Brain microvascular endothelial cell (primary cell): ENCODE measurements at regions not wholly inside any gene's neighbourhood (a gene's known extent, or its start where the extent isn't known, plus 50 kb on each side); places are given as distances from the start of the nearest gene placed in this dataset.
A peak's percentile ranks its signal among the peaks of the same experiment; 100 is the strongest.
"Not testable (repeated sequence)": the region's sequence is repeated elsewhere in the genome, so short reads cannot be mapped to it uniquely, and the experiment has no call there.

Source experiments
- DNase-seq: peaks from one replicate; pipeline ENCODE4 v3.0.0-alpha.2; 2020
- H3K27ac ChIP-seq: fragments of 250-450 bp; sonication (Bioruptor Pico); 2 replicates; pipeline ENCODE4 v1.5.1; 2020; ENCODE audit warnings: mild to moderate bottlenecking, moderate library complexity
- H3K27me3 ChIP-seq: fragments of 250-450 bp; sonication (Bioruptor Pico); replicated peaks from 2 replicates; pipeline ENCODE4 v1.5.1; 2020; ENCODE audit warnings: mild to moderate bottlenecking
- H3K36me3 ChIP-seq: fragments of 250-450 bp; sonication (Bioruptor Pico); replicated peaks from 2 replicates; pipeline ENCODE4 v1.5.1; 2020; ENCODE audit warnings: mild to moderate bottlenecking
- H3K4me3 ChIP-seq: 2 replicates; pipeline ENCODE4 v1.5.1; 2011; ENCODE audit warnings: low read depth, mild to moderate bottlenecking, control low read depth, low read length, moderate library complexity
- CTCF ChIP-seq: IDR thresholded peaks from 2 replicates; pipeline ENCODE4 v1.5.1; 2011; ENCODE audit warnings: low read depth, mild to moderate bottlenecking, moderate library complexity, low read length, control low read depth, inconsistent platforms; ENCODE audit errors: missing control alignments
- in situ Hi-C: cut with HindIII; loops from 2 replicates; pipeline ENCODE4 v1.10.0; 2017; ENCODE audit warnings: low sequenced_read_pairs, low pct_ligation_motif_present

DNA sequence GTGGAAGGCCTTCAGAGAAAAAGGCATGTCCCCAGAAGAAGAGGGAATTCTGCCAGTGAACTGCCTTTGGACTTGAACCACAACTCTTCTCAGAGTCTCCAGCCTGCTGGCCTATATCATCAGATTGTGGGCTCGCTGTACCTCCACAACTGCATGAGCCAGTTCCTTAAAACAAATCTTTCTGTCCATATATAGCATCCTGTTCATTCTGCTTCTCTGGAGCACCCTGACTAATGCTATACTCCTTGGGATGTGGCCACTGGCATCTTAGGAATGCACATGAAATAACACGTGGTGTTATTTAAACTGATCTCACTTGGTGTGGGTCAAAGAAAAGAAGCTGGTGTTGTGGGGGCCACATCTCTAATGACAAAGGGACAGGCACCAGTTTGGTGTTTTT is 58.3 kb upstream of the VSTM5 start:
- Histone ChIP-seq H3K27ac (peak overlapping the region; percentile 18), H3K27me3 (no peaks in the 10 kb centered on the region), H3K4me3 (no peak overlapping the region), H3K36me3 (no peaks in the 10 kb centered on the region)
- in situ Hi-C loops, result loop anchor here (25.0 kb wide), 1 partner anchor 529 kb away; no protein-coding TSS in a partner anchor
- DNase-seq, result peak; percentile 89
- no peak for TF ChIP-seq CTCF

DNA sequence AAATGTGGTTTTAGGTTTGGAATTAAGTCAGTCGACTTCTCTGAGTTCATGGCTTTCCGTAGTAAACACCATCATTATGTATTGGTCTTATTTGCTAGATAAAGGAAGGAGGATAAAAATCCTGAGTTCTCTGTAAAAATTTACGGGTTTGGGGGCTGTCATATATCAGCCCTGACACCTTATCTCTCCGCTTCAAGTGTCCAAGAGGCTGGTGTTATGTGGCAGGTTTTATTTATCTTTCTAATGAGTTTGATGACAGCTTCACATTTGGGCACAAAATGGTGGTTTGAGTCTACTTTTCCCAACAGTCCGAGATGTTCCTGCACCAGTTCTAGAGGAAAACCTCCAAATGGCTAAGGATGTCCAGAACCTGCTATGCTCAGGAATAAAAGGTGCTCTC is 67.3 kb upstream of the VSTM5 start:
- no peak for DNase-seq
- in situ Hi-C loops, result loop anchor here (25.0 kb wide), 1 partner anchor 520 kb away; no protein-coding TSS in a partner anchor
- no peaks in the 10 kb centered on the region for H3K27me3 ChIP-seq
- TF ChIP-seq CTCF, result no peak
- no peak overlapping the region for H3K4me3 ChIP-seq
- no peak overlapping the region for H3K27ac ChIP-seq
- H3K36me3 ChIP-seq, result no peaks in the 10 kb centered on the region

GRCh38 chr11:93921695-93922468 is 71.5 kb upstream of the VSTM5 start:
- Histone ChIP-seq H3K27me3 (no peaks in the 10 kb centered on the region), H3K27ac (no peak overlapping the region), H3K4me3 (no peak overlapping the region), H3K36me3 (no peaks in the 10 kb centered on the region)
- peak; percentile 93 for TF ChIP-seq CTCF
- in situ Hi-C loops, result loop anchor here (25.0 kb wide), 1 partner anchor 515 kb away; no protein-coding TSS in a partner anchor
- DNase-seq, result peak; percentile 34

- in situ Hi-C loops, result loop anchor here (25.0 kb wide), 1 partner anchor 514 kb away; no protein-coding TSS in a partner anchor
- Histone ChIP-seq H3K27me3 (no peaks in the 10 kb centered on the region), H3K36me3 (no peaks in the 10 kb centered on the region), H3K27ac (no peak overlapping the region), H3K4me3 (no peak overlapping the region)
- no peak for DNase-seq
- no peak for TF ChIP-seq CTCF
These were observed 72.4 kb upstream of the VSTM5 start for GRCh38 chr11:93922830-93923229.

DNA sequence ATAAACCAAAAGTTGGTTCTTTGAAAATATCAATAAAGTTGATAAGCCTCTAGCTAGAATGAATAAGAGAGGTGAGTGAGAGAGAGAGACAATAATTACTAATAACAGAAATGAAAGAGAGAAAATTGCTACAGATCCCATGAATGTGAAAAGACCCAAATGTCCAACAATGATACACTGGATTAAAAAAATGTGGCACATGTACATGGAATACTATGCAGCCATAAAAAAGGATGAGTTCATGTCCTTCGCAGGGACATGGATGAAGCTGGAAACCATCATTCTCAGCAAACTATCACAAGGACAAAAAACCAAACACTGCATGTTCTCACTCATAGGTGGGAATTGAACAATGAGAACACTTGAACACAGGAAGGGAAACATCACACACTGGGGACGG is 75.7 kb upstream of the VSTM5 start:
- in situ Hi-C loops, H3K27me3 ChIP-seq, DNase-seq: not testable (repeated sequence)

GRCh38 chr11:93929407-93929806 is 79.0 kb upstream of the VSTM5 start:
- Histone ChIP-seq H3K27ac (no peak overlapping the region), H3K36me3 (no peaks in the 10 kb centered on the region), H3K27me3 (no peaks in the 10 kb centered on the region), H3K4me3 (no peak overlapping the region)
- DNase-seq, result no peak
- TF ChIP-seq CTCF, result no peak
- in situ Hi-C loops, result no loop called here

More for the DNA sequence above, 75.7 kb upstream of the VSTM5 start:
- not testable (repeated sequence) for H3K27ac ChIP-seq, H3K36me3 ChIP-seq, H3K4me3 ChIP-seq
